ENCODE measurements at regions not wholly inside any gene's neighbourhood (a gene's known extent, or its start where the extent isn't known, plus 50 kb on each side); places are given as distances from the start of the nearest gene placed in this dataset.

- TF ChIP-seq POLR2AphosphoS5 (IDR thresholded peaks at IDR 0.05) (no peak), CTCF (IDR thresholded peaks at IDR 0.05) (no peak)
These were observed 304.7 kb downstream of the ARHGAP12 start for GRCh38 chr10:31623947-31624346.
